ENCODE measurements at regions not wholly inside any gene's neighbourhood (a gene's known extent, or its start where the extent isn't known, plus 50 kb on each side); places are given as distances from the start of the nearest gene placed in this dataset.

- TF ChIP-seq EZH2 (IDR thresholded peaks at IDR 0.05; ENCODE audit: insufficient read depth, low read length): no peak
- TF ChIP-seq, protein P1, sequence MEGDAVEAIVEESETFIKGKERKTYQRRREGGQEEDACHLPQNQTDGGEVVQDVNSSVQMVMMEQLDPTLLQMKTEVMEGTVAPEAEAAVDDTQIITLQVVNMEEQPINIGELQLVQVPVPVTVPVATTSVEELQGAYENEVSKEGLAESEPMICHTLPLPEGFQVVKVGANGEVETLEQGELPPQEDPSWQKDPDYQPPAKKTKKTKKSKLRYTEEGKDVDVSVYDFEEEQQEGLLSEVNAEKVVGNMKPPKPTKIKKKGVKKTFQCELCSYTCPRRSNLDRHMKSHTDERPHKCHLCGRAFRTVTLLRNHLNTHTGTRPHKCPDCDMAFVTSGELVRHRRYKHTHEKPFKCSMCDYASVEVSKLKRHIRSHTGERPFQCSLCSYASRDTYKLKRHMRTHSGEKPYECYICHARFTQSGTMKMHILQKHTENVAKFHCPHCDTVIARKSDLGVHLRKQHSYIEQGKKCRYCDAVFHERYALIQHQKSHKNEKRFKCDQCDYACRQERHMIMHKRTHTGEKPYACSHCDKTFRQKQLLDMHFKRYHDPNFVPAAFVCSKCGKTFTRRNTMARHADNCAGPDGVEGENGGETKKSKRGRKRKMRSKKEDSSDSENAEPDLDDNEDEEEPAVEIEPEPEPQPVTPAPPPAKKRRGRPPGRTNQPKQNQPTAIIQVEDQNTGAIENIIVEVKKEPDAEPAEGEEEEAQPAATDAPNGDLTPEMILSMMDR (IDR thresholded peaks at IDR 0.05; ENCODE audit: insufficient read depth, low read depth, low read length): no peak
- H3K27me3 Mint-ChIP-seq (ENCODE audit: low read depth, unreplicated experiment): no peaks in the 10 kb centered on the region
Measured at GRCh38 chr13:61765940-61766666, 350.5 kb upstream of the PCDH20 start.

DNA sequence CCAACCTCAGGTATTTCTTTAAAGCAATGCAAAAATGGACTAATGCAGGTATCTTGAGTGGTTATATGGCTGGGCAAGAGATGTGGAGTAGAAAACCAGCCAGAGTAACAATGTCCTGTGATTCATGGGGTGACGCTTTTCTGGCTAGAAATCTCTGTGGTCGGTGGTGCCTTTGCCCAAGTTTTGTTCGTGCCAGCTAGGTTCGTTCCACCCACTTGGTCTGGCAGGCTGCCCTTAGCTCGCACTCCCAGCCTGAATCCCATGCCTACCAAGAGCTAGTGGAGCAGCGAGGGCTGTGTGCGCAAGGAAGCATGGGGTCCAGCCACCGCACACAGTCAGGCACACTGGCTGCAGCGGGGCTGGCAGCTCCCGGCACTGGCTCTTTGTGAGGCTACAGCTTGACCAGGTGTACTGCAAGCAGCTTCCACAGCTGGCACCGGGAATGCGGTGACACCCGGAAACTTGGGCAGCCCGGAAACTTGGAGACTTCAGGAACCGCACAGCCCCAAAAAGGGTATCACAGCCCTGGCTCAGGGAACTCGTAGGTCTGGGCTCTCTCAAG lies 349.6 kb upstream of the PCDH20 start:
- H3K36me3 Mint-ChIP-seq (ENCODE audit: low read depth, unreplicated experiment): no peaks in the 10 kb centered on the region
- no peak overlapping the region for H3K27ac Mint-ChIP-seq (ENCODE audit: unreplicated experiment)
- no peak overlapping the region for H3K4me2 ChIP-seq (ENCODE audit: low read length)
- no peaks in the 10 kb centered on the region for H3K4me1 Mint-ChIP-seq (ENCODE audit: low read depth, unreplicated experiment)
- H3K4me1 ChIP-seq (ENCODE audit: insufficient read depth, low read length): no peaks in the 10 kb centered on the region
- no peaks in the 10 kb centered on the region for H4K20me1 ChIP-seq (ENCODE audit: insufficient read depth, low read length)
- no peaks in the 10 kb centered on the region for H3K27me3 Mint-ChIP-seq (ENCODE audit: low read depth, unreplicated experiment)
- no peak overlapping the region for H2AFZ ChIP-seq (ENCODE audit: low read depth, low read length)
- TF ChIP-seq, protein P1 (IDR thresholded peaks at IDR 0.05; ENCODE audit: insufficient read depth, low read depth, low read length): no peak
- no peak for TF ChIP-seq EZH2 (IDR thresholded peaks at IDR 0.05; ENCODE audit: insufficient read depth, low read length)
- H3K27ac ChIP-seq (ENCODE audit: low read depth, low read length): no peak overlapping the region
- no peaks in the 10 kb centered on the region for H3K79me2 ChIP-seq (ENCODE audit: insufficient read depth, low read length)
- no peak overlapping the region for H3K9ac ChIP-seq (ENCODE audit: low read length)
- no peaks in the 10 kb centered on the region for H3K27me3 ChIP-seq (ENCODE audit: insufficient read depth, low read length)
- no peaks in the 10 kb centered on the region for H3K36me3 ChIP-seq (ENCODE audit: insufficient read depth, low read length)
- no peaks in the 10 kb centered on the region for H3K9me3 ChIP-seq (ENCODE audit: insufficient read depth, low read depth, low read length)
- no peaks in the 10 kb centered on the region for H3K9me3 Mint-ChIP-seq (ENCODE audit: unreplicated experiment)
- no peak for FAIRE-seq
- DNase-seq (ENCODE audit: low read depth): no peak
- no peak overlapping the region for H3K4me3 ChIP-seq (ENCODE audit: insufficient read depth, low read depth, low read length)
- no peak overlapping the region for H3K4me3 Mint-ChIP-seq (ENCODE audit: unreplicated experiment)

More at GRCh38 chr13:61765940-61766666, 350.5 kb upstream of the PCDH20 start:
- H3K4me1 Mint-ChIP-seq (ENCODE audit: low read depth, unreplicated experiment): peaks cover 1% of the 10 kb centered on the region
- H3K4me3 ChIP-seq (ENCODE audit: insufficient read depth, low read depth, low read length): no peak overlapping the region
- H3K36me3 ChIP-seq (ENCODE audit: insufficient read depth, low read length): no peaks in the 10 kb centered on the region
- H3K9ac ChIP-seq (ENCODE audit: low read length): no peak overlapping the region
- H3K79me2 ChIP-seq (ENCODE audit: insufficient read depth, low read length): no peaks in the 10 kb centered on the region
- FAIRE-seq: no peak
- no peak overlapping the region for H2AFZ ChIP-seq (ENCODE audit: low read depth, low read length)
- H3K27ac Mint-ChIP-seq (ENCODE audit: unreplicated experiment): no peak overlapping the region
- no peaks in the 10 kb centered on the region for H3K9me3 ChIP-seq (ENCODE audit: insufficient read depth, low read depth, low read length)
- DNase-seq (ENCODE audit: low read depth): no peak
- H3K36me3 Mint-ChIP-seq (ENCODE audit: low read depth, unreplicated experiment): no peaks in the 10 kb centered on the region
- no peaks in the 10 kb centered on the region for H3K9me3 Mint-ChIP-seq (ENCODE audit: unreplicated experiment)
- H3K4me1 ChIP-seq (ENCODE audit: insufficient read depth, low read length): no peaks in the 10 kb centered on the region
- no peak overlapping the region for H3K4me2 ChIP-seq (ENCODE audit: low read length)
- no peaks in the 10 kb centered on the region for H4K20me1 ChIP-seq (ENCODE audit: insufficient read depth, low read length)
- no peak overlapping the region for H3K4me3 Mint-ChIP-seq (ENCODE audit: unreplicated experiment)
- no peaks in the 10 kb centered on the region for H3K27me3 ChIP-seq (ENCODE audit: insufficient read depth, low read length)
- no peak overlapping the region for H3K27ac ChIP-seq (ENCODE audit: low read depth, low read length)

- no peaks in the 10 kb centered on the region for H3K9me3 ChIP-seq (ENCODE audit: insufficient read depth, low read depth, low read length)
- H3K79me2 ChIP-seq (ENCODE audit: insufficient read depth, low read length): no peaks in the 10 kb centered on the region
- H4K20me1 ChIP-seq (ENCODE audit: insufficient read depth, low read length): no peaks in the 10 kb centered on the region
- TF ChIP-seq, protein P1 (IDR thresholded peaks at IDR 0.05; ENCODE audit: insufficient read depth, low read depth, low read length): no peak
- no peak for TF ChIP-seq EZH2 (IDR thresholded peaks at IDR 0.05; ENCODE audit: insufficient read depth, low read length)
- H3K9ac ChIP-seq (ENCODE audit: low read length): no peak overlapping the region
- no peak for DNase-seq (ENCODE audit: low read depth)
- H3K36me3 Mint-ChIP-seq (ENCODE audit: low read depth, unreplicated experiment): no peaks in the 10 kb centered on the region
- H3K27me3 ChIP-seq (ENCODE audit: insufficient read depth, low read length): no peaks in the 10 kb centered on the region
- H3K27ac Mint-ChIP-seq (ENCODE audit: unreplicated experiment): no peak overlapping the region
- H3K27me3 Mint-ChIP-seq (ENCODE audit: low read depth, unreplicated experiment): no peaks in the 10 kb centered on the region
- no peak overlapping the region for H3K4me3 ChIP-seq (ENCODE audit: insufficient read depth, low read depth, low read length)
- peaks cover 5% of the 10 kb centered on the region for H3K9me3 Mint-ChIP-seq (ENCODE audit: unreplicated experiment)
- FAIRE-seq: no peak
- no peaks in the 10 kb centered on the region for H3K4me1 Mint-ChIP-seq (ENCODE audit: low read depth, unreplicated experiment)
- no peak overlapping the region for H3K27ac ChIP-seq (ENCODE audit: low read depth, low read length)
- no peak overlapping the region for H3K4me2 ChIP-seq (ENCODE audit: low read length)
- no peaks in the 10 kb centered on the region for H3K4me1 ChIP-seq (ENCODE audit: insufficient read depth, low read length)
- no peak overlapping the region for H3K4me3 Mint-ChIP-seq (ENCODE audit: unreplicated experiment)
- H2AFZ ChIP-seq (ENCODE audit: low read depth, low read length): no peak overlapping the region
- H3K36me3 ChIP-seq (ENCODE audit: insufficient read depth, low read length): no peaks in the 10 kb centered on the region
Measured at GRCh38 chr13:61761690-61762089, 346.0 kb upstream of the PCDH20 start.

Data from astrocyte (in vitro differentiated cells and primary cell).